ENCODE measurements at regions not wholly inside any gene's neighbourhood (a gene's known extent, or its start where the extent isn't known, plus 50 kb on each side); places are given as distances from the start of the nearest gene placed in this dataset.

DNA sequence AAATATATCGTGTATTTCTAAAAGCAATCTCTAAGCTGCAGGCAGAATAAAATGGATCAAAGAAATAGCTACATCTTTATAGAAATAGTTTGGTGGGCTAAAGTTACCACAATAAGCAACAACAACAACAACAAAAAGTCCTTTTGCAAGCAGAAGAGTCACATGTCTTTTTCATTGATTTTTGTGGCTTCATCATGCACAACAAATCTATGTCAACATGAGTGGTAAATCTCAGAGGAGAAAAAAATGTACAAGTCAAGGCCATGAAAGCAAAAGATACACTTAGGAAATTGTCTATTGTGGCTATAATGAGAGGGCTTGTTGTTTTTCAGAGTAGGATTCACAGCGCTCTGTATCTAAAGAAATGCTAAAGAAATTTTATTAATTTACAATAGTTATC is 269.7 kb downstream of the GRB14 start:
- no peaks in the 10 kb centered on the region for H3K9me1 ChIP-seq (ENCODE audit: insufficient read depth, low read length)
- no peak overlapping the region for H2AK5ac ChIP-seq (ENCODE audit: low read depth, low read length)
- WGBS, 2 experiments (ENCODE audit: extremely low coverage in 2 of 2, insufficient read length in 1 of 2) = no CpG with 5 or more reads among the region's 2 CpGs
- H3K23ac ChIP-seq (ENCODE audit: low read depth, low read length) = no peak overlapping the region
- H3K4me2 ChIP-seq (ENCODE audit: low read depth, low read length) = no peak overlapping the region
- H3K4me1 ChIP-seq (ENCODE audit: control insufficient read depth, insufficient read depth, low read length) = no peaks in the 10 kb centered on the region
- no peak overlapping the region for H2BK15ac ChIP-seq (ENCODE audit: low read depth, low read length)
- H3K56ac ChIP-seq (ENCODE audit: extremely low read depth, insufficient read depth, low read length) = no peak overlapping the region
- in situ Hi-C loops (cut with MboI; ENCODE audit: low sequenced_read_pairs) = no loop called here
- BruUV-seq (replicated peaks) = no TSS peak
- H2BK20ac ChIP-seq (ENCODE audit: low read depth, low read length) = no peak overlapping the region
- POLR2A ChIA-PET (ENCODE audit: unreplicated experiment) = no interaction called here
- H2AK9ac ChIP-seq (replicated peaks; ENCODE audit: low read depth, low read length, poor library complexity) = no peak overlapping the region
- intact Hi-C loops (cut with micrococcal nuclease) = no loop called here
- no peak overlapping the region for H3K4ac ChIP-seq (ENCODE audit: low read depth, low read length)
- no peak overlapping the region for H2BK120ac ChIP-seq (ENCODE audit: low read depth, low read length)
- H3K18ac ChIP-seq (ENCODE audit: low read depth, low read length) = no peak overlapping the region
- H4K91ac ChIP-seq (ENCODE audit: insufficient read depth, low read depth, low read length) = no peak overlapping the region
- no peak overlapping the region for H3K14ac ChIP-seq (replicated peaks; ENCODE audit: low read depth, low read length)
- no peaks in the 10 kb centered on the region for H4K20me1 ChIP-seq (ENCODE audit: insufficient read depth, low read length)
- no peak overlapping the region for H4K5ac ChIP-seq (ENCODE audit: low read depth, low read length)
- H2BK5ac ChIP-seq (ENCODE audit: low read depth, low read length, poor library complexity, severe bottlenecking) = no peak overlapping the region
- ATAC-seq (ENCODE audit: low read depth) (no peak), DNase-seq (no peak)
- H3K9ac ChIP-seq (ENCODE audit: low read depth, low read length) = no peak overlapping the region
- peaks cover 5% of the 10 kb centered on the region; the same call in 1 of the 2 replicates for H3K9me3 ChIP-seq (ENCODE audit: control insufficient read depth, insufficient read depth, low read length)
- no peaks in the 10 kb centered on the region for H3K79me1 ChIP-seq (ENCODE audit: low read depth in 1 of 2, low read length in 2 of 2)
- TF ChIP-seq, protein P1, sequence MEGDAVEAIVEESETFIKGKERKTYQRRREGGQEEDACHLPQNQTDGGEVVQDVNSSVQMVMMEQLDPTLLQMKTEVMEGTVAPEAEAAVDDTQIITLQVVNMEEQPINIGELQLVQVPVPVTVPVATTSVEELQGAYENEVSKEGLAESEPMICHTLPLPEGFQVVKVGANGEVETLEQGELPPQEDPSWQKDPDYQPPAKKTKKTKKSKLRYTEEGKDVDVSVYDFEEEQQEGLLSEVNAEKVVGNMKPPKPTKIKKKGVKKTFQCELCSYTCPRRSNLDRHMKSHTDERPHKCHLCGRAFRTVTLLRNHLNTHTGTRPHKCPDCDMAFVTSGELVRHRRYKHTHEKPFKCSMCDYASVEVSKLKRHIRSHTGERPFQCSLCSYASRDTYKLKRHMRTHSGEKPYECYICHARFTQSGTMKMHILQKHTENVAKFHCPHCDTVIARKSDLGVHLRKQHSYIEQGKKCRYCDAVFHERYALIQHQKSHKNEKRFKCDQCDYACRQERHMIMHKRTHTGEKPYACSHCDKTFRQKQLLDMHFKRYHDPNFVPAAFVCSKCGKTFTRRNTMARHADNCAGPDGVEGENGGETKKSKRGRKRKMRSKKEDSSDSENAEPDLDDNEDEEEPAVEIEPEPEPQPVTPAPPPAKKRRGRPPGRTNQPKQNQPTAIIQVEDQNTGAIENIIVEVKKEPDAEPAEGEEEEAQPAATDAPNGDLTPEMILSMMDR (conservative IDR thresholded peaks at IDR 0.05; ENCODE audit: low read depth, low read length) = no peak
- TF ChIP-seq, protein P2, sequence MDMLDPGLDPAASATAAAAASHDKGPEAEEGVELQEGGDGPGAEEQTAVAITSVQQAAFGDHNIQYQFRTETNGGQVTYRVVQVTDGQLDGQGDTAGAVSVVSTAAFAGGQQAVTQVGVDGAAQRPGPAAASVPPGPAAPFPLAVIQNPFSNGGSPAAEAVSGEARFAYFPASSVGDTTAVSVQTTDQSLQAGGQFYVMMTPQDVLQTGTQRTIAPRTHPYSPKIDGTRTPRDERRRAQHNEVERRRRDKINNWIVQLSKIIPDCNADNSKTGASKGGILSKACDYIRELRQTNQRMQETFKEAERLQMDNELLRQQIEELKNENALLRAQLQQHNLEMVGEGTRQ (IDR thresholded peaks at IDR 0.05; ENCODE audit: low read depth, low read length) = no peak
- no peak for TF ChIP-seq RCOR1 (IDR thresholded peaks at IDR 0.05; ENCODE audit: insufficient replicate concordance, low read length)
- no peak for TF ChIP-seq MXI1 (IDR thresholded peaks at IDR 0.05; ENCODE audit: borderline replicate concordance, low read depth, low read length)
- no peak for TF ChIP-seq NFE2L2 (IDR thresholded peaks at IDR 0.05; ENCODE audit: low read depth, low read length)
- TF ChIP-seq POLR2A (IDR thresholded peaks at IDR 0.05; ENCODE audit: low read depth, low read length) = no peak
- TF ChIP-seq MAFK (IDR thresholded peaks at IDR 0.05; ENCODE audit: low read depth, low read length) = no peak
- TF ChIP-seq MAZ (IDR thresholded peaks at IDR 0.05; ENCODE audit: borderline replicate concordance, low read depth, low read length) = no peak
- TF ChIP-seq, protein P3, sequence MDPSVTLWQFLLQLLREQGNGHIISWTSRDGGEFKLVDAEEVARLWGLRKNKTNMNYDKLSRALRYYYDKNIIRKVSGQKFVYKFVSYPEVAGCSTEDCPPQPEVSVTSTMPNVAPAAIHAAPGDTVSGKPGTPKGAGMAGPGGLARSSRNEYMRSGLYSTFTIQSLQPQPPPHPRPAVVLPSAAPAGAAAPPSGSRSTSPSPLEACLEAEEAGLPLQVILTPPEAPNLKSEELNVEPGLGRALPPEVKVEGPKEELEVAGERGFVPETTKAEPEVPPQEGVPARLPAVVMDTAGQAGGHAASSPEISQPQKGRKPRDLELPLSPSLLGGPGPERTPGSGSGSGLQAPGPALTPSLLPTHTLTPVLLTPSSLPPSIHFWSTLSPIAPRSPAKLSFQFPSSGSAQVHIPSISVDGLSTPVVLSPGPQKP (IDR thresholded peaks at IDR 0.05; ENCODE audit: borderline replicate concordance, low read depth, low read length) = no peak
- TF ChIP-seq FOS (IDR thresholded peaks at IDR 0.05; ENCODE audit: low read depth, low read length) = no peak
- no peak for TF ChIP-seq RAD21 (IDR thresholded peaks at IDR 0.05; ENCODE audit: low read length)
- no peak for TF ChIP-seq RFX5 (IDR thresholded peaks at IDR 0.05; ENCODE audit: low read depth, low read length)
- no peak for TF ChIP-seq SMC3 (IDR thresholded peaks at IDR 0.05; ENCODE audit: low read depth, low read length)
- no peak for TF ChIP-seq BHLHE40 (IDR thresholded peaks at IDR 0.05; ENCODE audit: low read depth, low read length)
- no peak for TF ChIP-seq CEBPB (IDR thresholded peaks at IDR 0.05; ENCODE audit: low read depth, low read length)
- no peak for TF ChIP-seq CHD1 (IDR thresholded peaks at IDR 0.05; ENCODE audit: low read depth, low read length)
- H3K27ac ChIP-seq (ENCODE audit: insufficient read depth, low read length) = no peak overlapping the region
- no peaks in the 10 kb centered on the region for H3K27me3 ChIP-seq (ENCODE audit: control insufficient read depth, insufficient read depth, low read length)
- no peak overlapping the region for H2AFZ ChIP-seq (replicated peaks; ENCODE audit: low read length, poor library complexity)
- no peak overlapping the region for H4K8ac ChIP-seq (ENCODE audit: low read depth in 2 of 2, low read length in 2 of 2)
- CTCF ChIA-PET = no interaction called here
- dilution Hi-C loops (cut with HindIII; ENCODE audit: low sequenced_read_pairs, unreplicated experiment) = no loop called here
- no peak overlapping the region for H3K4me3 ChIP-seq (ENCODE audit: insufficient read depth, low read depth, low read length)
- H3K36me3 ChIP-seq (ENCODE audit: control insufficient read depth, insufficient read depth, low read length) = no peaks in the 10 kb centered on the region

Data from IMR-90 (cell line).